ENCODE measurements at regions not wholly inside any gene's neighbourhood (a gene's known extent, or its start where the extent isn't known, plus 50 kb on each side); places are given as distances from the start of the nearest gene placed in this dataset.

DNA sequence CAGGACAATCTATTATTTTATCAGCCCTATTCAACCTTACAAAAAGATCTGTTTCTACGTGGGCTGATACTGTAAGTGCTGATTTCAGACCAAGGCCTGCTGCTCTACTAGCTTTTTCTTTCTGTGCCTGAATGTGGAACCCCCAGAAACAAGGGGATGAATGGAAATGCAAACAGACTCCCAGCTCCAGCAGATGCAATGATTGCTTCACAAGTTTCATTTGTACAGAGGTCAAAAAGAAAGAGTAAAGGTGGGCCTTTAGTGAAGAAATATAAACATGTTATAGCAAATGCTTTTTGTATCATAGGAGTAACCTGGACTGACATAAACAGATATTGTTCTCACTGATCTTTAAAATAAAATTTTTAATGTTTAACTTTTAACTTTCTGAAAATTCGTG lies 130.2 kb upstream of the SLC25A13 start:
- TF ChIP-seq CTCF (conservative IDR thresholded peaks at IDR 0.05; ENCODE audit: low read length) = no peak
- H3K4me3 ChIP-seq (ENCODE audit: low read length) = no peak overlapping the region
- DNase-seq (ENCODE audit: low read depth) = no peak

DNA sequence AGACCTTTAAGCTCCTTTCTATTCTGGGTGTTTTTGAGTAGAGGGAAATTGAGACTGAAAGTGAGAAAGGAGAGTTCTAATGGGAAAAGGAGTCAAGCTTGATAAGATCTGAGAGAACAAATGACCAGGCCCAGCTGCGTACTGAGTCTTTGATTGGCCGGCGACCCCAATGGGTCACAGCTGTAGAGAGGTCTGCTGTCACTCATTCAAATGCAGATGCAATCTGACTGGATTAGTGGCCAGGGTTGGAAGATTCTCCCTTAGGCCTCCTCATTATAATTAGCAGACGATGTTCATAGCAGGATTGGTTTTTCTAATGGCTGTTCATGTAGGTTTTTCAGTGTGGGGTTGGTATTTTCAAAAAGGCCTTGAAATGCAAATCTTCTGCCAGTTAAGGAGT lies 127.2 kb upstream of the SLC25A13 start:
- no peak for TF ChIP-seq CTCF (conservative IDR thresholded peaks at IDR 0.05; ENCODE audit: low read length)
- no peak overlapping the region for H3K4me3 ChIP-seq (ENCODE audit: low read length)
- no peak for DNase-seq (ENCODE audit: low read depth)

DNA sequence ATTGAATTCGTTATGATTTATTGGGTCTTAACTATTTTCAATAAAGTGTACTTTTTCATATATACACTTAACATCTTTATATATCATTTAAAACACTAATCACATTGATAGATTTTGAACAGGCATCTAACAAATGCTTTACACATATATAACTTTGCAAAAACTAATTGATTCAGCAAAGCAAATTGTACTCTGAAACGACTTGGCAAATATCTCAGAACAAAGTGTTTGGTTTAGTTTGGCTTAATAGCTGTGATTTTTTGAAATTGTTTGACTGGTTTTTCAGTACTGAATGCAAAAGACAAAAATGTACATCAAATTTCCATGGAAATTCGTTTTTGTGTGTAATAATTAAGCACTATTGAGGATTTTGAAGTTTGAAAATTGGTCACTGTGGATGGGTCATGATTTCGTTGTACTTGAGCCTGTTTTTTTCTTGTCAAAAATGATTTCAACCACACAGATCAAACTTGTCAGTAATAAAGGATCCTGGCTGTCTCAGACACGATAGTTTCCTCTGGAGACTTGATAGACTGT lies 125.3 kb upstream of the SLC25A13 start:
- TF ChIP-seq CTCF (conservative IDR thresholded peaks at IDR 0.05; ENCODE audit: low read length) = no peak
- no peak for DNase-seq (ENCODE audit: low read depth)
- no peak overlapping the region for H3K4me3 ChIP-seq (ENCODE audit: low read length)

DNA sequence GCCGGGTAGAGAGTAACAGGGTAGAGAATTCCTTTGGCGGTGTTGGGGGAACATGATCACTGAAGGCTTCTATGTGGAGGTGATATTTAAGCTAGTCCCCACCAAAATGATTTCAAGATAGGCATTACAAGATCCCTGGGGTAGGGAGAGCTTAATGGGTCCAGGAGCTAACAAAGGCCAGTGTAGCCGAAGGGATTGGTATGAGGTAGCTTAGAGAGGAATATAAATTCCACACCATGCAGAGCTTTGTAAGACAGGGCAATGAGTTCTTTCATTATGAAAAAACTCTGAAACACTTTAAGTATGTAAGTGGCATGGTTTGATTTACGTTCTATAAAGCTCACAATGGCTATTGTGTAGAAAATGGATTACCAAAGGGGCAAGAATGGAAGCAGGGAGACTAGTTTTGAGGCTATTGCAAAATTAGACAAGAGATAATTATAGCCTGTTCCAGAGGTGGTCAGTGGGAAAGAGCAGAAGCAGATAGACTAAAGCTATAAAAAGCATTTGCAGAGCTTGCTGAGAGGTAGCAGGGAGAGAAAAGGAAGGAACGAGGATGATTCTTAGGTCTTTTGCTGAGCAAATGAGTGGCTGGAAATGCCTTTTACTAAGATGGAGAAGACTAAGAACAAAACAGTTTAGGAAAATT lies 119.7 kb upstream of the SLC25A13 start:
- DNase-seq (ENCODE audit: low read depth) = no peak
- TF ChIP-seq CTCF (conservative IDR thresholded peaks at IDR 0.05; ENCODE audit: low read length) = no peak
- H3K4me3 ChIP-seq (ENCODE audit: low read length) = no peak overlapping the region

DNA sequence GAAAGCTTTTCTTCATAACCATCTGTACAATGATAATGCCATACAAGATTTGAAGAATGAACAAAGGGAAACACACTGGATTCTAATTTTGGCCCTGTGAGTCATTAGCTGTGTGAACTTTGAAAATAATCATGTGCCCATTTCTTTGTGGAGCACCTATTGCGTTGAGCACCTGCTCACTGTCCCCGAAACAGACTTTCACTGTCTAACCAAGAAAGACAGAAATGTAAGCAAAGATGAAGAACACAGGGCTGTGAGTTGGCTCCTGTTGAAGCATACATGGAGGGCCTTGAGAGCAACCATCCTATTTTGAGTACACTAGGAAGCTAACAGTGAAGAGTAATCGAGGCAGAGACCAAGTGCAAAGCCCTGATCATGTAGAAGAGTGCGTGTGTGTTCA lies 118.4 kb upstream of the SLC25A13 start:
- TF ChIP-seq CTCF (conservative IDR thresholded peaks at IDR 0.05; ENCODE audit: low read length) = no peak
- H3K4me3 ChIP-seq (ENCODE audit: low read length) = no peak overlapping the region
- DNase-seq (ENCODE audit: low read depth) = no peak

GRCh38 chr7:96436880-96437279 lies 115.0 kb upstream of the SLC25A13 start:
- DNase-seq (ENCODE audit: low read depth) = no peak
- no peak overlapping the region for H3K4me3 ChIP-seq (ENCODE audit: low read length)
- TF ChIP-seq CTCF (conservative IDR thresholded peaks at IDR 0.05; ENCODE audit: low read length) = no peak

DNA sequence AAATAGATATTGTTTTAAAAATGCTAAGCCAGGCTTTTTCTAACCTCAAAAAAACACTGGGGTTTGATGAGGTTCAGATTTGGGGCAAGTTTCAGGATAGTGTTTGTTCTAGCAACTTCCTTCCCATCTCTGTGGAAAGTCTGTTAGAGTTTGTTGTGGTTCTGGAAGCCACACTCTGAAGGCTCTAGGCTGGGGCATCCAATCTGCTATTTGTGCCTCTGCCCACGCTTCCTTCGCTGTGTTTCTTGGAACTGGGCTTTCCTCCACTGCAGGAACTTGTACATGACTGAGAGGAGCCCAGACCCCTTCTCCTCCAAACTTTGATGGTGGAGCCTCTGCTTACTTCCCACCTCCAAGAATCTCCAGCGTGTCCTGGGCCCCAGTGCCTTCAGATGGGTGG lies 108.5 kb upstream of the SLC25A13 start:
- DNase-seq (ENCODE audit: low read depth) = no peak
- TF ChIP-seq CTCF (conservative IDR thresholded peaks at IDR 0.05; ENCODE audit: low read length) = no peak
- H3K4me3 ChIP-seq (ENCODE audit: low read length) = no peak overlapping the region

Measured in AG10803 (cell line).